ENCODE measurements at regions not wholly inside any gene's neighbourhood (a gene's known extent, or its start where the extent isn't known, plus 50 kb on each side); places are given as distances from the start of the nearest gene placed in this dataset.
"Not testable (repeated sequence)": the region's sequence is repeated elsewhere in the genome, so short reads cannot be mapped to it uniquely, and the experiment has no call there.

DNA sequence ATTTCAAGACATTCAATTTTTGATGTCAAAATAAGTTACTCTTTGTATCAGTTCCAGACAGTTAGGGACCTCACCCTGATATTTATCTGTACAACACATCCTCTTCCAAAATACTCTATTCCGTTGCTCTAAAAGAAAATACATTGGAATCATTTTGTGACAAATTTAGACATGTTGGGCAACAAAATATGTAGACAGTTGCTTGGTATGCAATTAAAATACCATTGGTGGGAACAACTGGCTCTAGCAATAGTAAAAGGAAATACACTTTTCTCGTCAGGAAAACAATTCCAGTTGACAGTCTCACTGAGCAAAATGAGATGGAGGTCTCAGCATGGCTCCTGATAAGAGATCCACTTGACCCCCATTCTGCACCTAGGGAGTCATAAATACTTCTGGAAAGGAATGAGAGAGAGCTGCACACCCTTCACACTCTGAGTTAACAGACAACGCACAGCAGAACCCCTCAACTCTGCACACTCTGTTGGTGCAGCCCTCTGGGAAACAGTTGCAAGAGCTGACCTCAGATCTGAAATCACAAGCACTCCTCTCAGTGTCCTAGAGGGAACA lies 171.3 kb upstream of the NT5E start:
- DNase-seq (ENCODE audit: low read depth) = no peak

DNA sequence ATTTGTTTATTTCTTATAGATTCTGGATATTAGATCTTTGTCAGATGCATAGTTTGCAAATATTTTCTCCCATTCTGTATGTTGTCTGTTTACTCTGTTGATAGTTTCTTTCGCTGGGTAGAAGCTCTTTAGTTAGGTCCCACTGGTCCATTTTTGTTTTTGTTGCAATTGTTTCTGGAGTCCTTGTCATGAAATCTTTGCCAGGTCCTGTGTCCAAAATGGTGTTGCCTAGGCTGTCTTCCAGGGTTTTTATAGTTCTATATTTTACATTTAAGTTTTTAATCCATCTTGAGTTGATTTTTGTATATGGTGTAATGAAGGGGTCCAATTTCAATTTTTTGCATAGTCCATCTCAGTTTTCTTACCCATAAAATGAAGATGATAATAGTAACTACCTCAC lies 173.9 kb upstream of the NT5E start:
- not testable (repeated sequence) for DNase-seq (ENCODE audit: low read depth)

DNA sequence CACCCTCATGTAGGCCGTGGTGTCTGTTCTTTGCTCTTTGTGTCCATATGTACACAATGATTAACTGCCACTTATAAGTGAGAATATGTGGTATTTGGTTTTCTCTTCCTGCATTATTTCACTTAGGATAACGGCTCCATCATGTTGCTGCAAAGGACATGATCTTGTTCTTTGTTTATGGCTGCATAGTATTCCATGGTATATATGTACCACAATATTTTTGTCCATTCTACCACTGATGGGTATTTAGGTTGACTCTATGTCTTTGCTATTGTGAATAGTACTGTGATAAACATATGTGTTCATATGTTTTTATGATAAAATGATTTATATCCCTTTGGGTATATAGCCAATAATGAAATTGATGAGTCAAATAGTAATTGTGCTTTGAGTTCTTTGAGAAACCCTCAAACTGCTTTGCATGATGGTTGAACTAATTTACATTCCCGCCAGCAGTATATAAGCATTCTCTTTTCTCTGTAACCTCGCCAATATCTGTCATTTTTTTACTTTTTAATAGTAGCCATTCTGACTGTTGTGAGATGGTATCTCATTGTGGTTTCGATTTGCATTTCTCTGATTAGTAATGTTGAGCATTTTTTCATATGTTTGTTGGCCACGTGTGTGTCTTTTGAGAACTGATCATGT lies 174.4 kb upstream of the NT5E start:
- DNase-seq (ENCODE audit: low read depth) = no peak

DNA sequence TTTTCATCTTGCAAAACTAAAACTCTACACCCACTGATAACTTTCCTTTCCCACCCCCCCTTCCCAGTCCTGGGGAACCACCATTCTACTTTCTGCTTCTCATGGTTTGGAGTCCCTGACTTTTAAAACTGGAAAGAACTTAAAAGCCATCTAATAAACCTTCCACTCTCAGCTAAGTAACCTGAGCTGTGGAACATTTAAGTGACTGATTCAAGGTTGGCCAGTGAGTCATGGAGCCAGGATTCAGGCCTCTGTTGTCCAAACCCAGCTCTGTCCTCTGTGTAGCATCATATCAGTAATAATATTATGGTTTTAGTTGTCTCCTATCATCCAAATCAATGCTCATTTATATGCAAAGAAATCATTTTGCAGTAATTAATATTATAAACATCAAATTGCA lies 176.0 kb upstream of the NT5E start:
- no peak for DNase-seq (ENCODE audit: low read depth)

DNA sequence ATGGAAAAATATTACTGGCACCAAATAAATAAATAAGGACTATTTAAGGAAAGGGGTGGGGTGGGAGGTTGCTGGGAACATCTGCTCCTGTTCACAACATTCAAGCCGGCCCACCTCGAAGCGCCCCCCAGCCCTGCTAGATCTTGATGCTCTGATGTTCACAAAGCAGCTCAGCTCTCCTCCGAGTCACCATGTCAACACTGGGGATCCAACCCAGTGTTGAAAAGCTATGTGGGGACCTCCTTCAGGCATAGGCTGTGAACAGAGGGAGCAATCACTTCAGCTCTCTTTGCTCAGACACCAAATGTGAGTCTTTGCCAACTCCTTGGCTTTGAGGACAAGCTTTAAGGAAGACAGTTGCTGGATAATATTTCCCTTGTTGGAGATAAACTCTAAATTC lies 176.8 kb upstream of the NT5E start:
- DNase-seq (ENCODE audit: low read depth) = no peak

DNA sequence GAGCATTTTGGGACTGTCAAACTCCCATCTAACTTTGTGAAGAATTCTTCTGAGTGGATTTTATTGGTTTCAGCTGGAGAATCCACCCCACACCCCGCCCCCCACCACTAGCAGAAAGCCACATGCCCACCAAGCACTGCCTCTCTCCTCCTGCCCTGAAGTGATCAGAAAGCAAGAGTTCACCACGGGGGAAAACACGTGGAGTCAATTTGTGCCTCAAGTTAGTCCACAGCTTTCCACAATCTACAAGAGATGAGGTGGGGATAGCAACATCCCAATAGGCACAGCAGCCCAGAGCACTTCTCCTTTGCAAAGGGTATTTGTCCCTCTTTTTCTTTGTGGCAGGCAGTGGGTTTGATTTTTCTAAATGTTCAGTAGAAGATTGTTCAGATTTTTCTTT lies 177.3 kb upstream of the NT5E start:
- no peak for DNase-seq (ENCODE audit: low read depth)

DNA sequence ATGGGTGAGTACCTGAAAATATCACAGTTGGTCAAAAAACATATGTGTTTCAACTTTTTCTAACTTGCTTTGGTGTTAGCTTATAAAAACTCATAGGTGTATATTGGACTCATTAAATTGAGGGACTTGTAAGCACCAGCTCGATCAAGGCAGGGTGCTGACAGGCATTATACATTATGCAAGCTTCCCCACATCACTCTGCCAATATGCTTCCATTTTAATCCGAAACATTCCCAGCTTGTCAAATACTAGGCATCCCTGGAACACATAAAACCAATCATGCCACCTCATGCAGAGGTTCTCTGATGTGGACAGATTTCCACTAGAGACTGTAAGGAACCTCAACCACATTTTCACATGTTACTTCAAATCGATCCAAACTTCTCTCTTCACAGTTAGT lies 187.3 kb upstream of the NT5E start:
- DNase-seq (ENCODE audit: low read depth) = no peak

DNA sequence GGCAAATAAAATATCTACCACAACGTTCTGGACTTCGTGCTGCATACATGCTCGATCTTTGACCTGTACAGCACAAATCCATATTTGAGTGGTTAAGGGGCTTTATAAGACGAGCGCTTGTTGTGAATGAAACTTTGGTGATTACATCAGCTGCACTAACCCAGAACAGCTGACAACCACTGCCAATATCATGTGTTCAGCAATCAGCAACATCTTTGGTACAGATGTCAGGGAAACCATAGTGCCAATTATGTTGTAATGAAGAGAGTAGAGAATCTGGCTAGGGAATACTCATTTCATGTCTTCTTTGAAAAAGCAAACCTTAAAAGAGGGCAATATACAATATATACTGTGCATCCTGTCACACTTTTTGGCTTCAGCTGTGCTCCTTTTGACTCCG lies 188.6 kb upstream of the NT5E start:
- DNase-seq (ENCODE audit: low read depth) = no peak

DNA sequence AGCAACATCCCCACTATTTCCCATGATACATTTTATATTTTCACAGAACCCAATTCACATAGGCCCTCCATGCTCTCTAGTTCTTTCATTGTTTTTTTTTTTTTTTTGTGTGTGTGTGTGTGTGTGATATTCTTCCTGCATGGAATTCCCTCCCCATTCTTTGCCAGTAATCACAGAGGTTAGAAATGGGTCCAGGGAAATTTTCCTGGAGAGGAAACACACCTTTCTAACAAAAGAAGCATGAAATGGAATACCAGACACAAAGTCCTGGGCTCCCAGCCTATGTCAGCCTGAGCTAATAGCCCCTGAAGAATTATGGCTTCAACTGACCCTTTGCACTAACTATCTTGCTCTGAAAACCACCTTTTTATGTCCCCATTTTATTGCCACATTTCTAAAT lies 194.2 kb upstream of the NT5E start:
- no peak for DNase-seq (ENCODE audit: low read depth)

DNA sequence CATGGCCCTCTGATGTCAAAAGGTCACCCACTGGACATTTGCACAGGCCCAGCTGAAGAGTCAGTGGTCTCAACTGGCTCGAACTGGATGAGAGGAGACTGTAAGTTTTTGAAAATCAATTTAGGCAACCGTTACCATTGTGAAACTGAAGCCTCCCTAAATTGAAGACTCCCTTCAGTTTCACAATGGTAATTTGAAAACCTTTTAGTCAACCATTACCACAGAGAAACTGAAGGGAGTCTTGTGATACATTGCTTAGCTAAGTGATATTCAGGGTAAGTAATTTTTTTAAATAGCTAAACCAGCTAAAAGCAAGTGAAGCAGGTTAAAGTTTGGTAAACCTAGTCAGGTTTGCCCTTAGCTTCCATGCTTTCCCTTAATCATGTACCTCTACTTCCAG lies 197.3 kb upstream of the NT5E start:
- no peak for DNase-seq (ENCODE audit: low read depth)

DNA sequence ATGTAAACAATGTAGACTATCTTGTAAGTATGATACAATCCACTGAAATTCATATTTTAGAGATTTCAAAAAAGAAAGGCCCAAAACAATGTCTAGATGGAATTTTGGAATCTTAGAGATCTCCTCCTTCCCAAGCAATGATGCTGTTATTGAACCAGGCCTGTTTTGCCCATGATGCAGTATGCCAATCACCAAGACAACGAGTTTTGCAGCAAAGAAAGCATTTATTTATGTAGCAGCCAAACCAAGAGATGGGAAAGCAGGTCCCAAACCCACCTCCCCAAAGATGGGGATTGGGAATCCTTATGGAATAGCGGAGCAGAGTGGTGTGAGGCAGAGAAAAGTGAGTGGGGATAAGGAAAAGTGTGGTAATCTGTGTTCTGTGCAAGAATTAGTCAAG lies 197.8 kb upstream of the NT5E start:
- DNase-seq (ENCODE audit: low read depth) = no peak

DNA sequence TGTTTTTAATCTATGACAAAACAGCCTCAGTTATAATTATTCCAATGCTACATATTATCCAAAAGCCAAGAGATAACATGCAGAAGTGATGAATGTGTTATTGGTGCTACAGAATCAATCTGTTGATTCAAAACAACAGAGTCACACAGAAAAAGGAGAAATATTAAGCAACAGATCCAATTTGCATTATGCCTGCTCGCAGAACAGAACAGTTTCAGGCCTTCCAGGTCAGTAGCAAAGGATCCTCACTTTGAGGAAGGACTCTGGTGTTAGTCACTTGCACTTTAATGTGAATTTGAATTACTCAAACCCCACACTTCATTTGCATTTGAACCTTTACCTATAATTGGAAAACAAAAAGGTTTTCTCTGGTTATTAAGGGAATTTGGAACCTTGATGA lies 198.6 kb upstream of the NT5E start:
- DNase-seq (ENCODE audit: low read depth) = no peak

DNA sequence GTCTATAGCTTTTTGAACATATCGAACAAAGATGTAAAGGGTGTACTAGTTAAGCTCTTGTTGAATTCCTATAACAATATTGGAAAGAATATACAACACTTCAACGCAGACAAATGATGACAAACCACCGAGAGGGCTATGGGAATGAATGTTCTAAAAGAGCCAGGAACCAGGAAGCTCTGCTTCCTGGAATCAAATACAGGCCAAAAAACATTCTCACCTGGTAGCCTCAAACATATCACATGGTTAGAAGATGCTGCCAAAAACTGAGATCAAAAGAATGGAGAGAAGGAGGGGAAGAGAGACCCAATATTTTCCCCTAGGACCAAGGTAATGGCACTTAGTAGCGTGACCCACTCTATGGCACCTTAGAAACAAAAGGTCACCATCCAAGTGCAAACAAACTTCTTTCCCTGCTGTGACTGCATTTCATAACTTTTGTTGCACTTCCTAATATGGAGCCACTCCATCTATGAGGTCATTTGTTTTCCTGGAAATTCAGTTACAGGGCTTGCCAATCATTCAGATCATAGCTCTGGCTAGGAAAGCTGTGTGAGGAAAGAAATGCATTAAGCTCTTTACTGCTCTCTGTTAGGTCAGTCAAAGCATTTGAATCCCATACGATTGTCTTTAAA lies 199.2 kb upstream of the NT5E start:
- DNase-seq (ENCODE audit: low read depth) = no peak

DNA sequence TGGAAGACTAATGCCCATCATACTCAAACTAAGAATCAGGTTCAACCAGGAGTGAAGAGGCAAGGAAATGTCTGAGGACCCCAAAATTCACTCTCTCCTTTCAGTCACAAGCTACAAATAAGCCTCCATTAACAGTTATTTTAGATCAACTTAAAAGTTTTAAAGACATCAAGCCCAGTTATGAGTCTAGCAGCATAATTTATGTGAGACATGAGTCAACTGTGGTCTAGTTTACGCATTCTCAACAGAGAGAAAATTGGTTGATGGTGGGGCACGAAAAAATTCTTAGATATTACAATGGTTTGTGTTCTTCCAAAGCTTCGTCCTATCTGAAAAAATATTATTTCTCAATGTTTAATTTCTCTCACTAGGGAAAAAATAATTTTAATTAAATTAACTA lies 204.9 kb upstream of the NT5E start:
- no peak for DNase-seq (ENCODE audit: low read depth)

DNA sequence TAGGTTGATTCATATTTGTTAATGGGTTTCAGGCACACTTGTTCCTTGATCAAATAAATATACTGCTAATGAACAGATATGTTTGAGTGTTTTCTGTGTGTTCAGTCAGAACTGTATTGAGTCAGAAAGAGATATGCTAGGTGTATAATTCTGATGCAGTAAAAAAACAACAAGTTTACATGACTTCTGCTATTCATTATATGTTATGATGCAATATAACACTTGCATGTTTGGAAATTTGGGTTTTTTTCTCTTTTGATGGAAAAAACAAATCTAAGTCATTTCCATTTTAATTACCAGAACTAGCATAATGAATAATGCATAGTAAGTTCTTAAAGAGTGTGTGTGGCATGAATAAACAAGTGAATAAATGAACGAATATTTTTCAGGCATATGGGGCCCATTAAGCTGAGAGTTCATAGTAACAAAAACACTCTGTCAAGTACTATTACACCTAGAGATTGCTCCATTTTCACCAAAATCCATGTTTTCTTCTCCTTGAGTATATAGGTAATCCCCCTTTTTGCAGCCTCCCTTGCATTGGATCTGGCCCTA lies 208.3 kb upstream of the NT5E start:
- no peak for DNase-seq (ENCODE audit: low read depth)

DNA sequence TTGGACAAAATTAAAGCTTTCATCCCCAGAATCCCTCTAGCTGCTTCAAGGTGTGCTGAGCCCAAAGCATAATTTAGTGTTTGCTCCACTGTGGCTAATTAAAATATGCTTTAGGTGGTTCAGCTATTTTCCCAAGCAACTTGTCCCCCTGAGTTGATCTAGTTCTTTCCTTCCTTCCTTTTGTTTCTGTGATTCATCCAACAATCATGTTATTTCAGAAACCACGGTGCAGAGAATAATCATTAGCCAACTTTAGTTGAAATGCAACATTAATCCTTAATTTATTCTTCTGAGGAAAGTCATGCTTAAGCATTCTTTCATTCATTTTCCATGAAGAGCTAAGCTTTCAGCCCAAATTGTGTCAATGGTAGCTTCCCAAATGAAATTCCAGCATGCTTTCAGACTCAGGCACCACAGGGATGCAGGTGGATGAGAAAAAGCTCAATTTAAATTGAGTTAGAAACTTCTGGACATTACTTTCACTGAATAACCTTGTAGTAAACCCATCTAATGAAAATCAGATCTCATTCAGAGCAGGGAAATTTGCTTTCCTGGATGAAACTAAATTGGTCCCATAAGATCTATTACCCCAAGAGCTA lies 209.0 kb upstream of the NT5E start:
- no peak for DNase-seq (ENCODE audit: low read depth)

DNA sequence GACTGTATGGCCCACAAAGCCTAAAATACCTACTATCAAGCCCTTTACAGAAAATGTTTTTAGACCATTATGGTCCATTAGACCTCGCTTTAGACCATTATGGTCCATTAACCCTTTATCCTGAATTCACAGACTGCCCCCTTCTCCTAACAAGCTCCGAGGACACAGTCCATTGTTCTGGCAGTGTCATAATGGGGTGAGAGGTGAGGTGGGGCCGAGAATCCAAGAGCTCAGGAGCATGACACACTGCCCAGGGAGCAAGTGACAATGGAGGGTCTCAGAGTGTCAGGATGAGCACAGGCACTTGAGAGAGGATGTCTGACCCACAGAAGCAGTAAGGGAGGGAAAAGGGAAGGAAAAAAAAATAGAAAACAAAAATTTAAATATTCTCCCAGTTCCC lies 212.4 kb upstream of the NT5E start:
- DNase-seq (ENCODE audit: low read depth) = no peak

DNA sequence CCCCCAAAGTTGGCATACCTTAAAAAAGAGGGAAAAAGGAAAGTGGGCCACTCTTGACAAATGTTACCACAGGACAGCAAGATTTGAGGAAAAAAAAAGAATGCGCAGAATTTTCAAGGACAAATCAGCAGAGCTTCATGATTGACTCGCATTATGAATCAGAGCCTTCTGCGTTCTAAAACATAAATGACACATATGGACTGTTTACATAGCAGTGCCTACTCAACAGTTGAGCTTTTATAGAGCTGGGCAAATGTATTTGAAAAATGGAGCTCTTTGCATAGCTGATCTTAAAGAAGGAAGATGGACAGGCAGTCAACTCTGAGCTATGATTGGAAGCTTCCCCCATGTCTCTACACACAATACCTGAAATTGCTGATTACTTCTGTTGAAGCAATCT lies 213.2 kb upstream of the NT5E start:
- no peak for DNase-seq (ENCODE audit: low read depth)

DNA sequence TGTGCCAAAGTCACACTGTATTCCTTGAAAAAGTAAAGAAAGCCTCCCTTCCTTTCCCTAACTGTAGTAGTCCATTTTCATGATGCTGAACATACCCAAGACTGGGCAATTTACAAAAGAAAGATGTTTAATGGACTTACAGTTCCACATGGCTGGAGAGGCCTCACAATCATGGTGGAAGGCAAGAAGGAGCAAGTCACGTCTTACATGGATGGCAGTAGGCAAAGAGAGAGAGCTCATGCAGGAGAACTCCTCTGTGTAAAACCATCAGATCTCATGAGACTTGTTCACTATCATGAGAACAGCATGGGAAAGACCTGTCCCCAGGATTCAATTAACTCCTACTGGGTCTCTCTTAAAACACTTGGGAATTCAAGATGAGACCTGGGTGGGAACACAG lies 222.5 kb upstream of the NT5E start:
- DNase-seq (ENCODE audit: low read depth) = not testable (repeated sequence)

DNA sequence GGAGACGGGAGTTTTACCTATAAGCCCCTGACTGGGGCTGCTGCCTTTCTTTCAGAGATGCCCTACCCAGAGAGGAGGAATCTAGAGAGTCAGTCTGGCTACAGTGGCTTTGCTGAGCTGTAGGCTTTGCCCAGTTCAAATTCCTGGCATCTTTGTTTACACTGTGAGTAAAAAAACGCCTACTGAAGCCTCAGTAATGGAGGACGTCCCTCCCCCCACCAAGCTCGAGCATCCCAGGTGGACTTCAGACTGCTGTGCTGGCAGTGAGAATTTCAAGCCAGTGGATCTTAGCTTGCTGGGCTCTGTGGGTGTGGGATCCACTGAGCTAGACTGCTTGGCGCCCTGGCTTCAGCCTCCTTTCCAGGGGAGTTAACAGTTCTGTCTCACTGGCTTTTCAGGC lies 237.1 kb upstream of the NT5E start:
- DNase-seq (ENCODE audit: low read depth) = not testable (repeated sequence)

DNA sequence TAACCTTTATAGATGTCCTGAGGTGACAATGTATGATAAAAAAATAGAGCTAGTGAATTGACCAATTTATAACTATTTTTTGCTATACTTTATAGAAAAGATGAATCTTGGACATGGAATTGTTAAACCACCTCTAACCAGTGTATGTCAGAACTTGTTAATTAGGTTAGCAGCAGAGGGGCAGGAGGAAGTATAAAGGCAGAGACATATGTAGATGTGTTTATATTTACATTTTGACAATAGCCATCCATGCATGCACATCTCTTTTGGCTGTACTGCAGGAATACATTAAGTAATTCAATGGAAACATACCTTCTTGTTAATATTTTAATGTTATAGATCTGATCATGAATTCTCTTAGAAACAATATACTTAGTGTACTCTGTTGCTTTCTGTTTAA lies 254.6 kb upstream of the NT5E start:
- no peak for DNase-seq (ENCODE audit: low read depth)

DNA sequence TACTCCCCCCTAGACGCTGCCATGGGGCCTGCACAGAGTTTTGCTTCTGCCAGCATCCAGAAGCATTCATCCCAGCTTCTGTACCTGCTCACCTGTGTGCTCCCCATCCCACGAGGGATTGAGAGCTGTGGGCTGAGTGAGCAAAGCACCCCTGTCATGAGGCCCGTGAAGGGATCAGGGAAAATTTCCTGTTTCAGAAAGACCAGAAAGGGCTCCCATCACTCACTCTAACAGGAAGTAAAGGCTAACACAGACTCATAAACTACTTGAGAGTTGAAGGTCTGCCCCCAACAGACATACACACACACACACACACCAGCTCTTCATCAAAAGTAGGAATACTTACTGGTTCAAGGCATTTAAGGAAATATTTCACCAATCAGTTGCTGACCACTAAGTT lies 256.5 kb upstream of the NT5E start:
- no peak for DNase-seq (ENCODE audit: low read depth)

DNA sequence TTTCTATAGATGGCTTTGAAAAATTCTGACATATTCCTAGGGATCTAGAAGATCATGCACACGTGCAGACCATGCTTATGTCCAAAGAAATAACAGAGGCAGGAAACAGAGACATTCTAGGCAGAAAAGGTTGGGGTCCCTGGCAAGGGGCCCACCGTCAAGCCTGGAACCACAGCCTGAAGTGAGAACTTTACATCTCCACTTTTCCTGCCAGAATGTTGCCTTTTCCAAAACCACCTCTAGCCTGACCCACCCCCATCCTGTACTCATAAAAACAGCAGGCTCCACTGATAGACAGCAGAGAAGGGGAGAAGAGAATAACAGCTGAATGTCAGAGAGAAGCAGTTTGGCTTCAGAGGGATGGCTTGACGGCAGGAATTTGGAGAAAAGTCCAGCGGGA lies 257.3 kb upstream of the NT5E start:
- DNase-seq (ENCODE audit: low read depth) = no peak

Data from activated T-cell treated with anti-CD3 and anti-CD28 coated beads for 24 hours (primary cell).